A673 (cell line): ENCODE measurements at regions not wholly inside any gene's neighbourhood (a gene's known extent, or its start where the extent isn't known, plus 50 kb on each side); places are given as distances from the start of the nearest gene placed in this dataset.

Experiments
- BruUV-seq: library from RNA; stranded (reverse); fragments of 400-500 nt; replicated peaks from 2 replicates; lab custom pipeline; 2021; lab: Mats Ljungman, UMichigan
- CTCF ChIA-PET: fragments of 300-600 bp; sonication (Branson Sonifier 250); formaldehyde crosslinking; loops from one replicate; lab custom pipeline; 2022; ENCODE audit warnings: antibody characterized with exemption; lab: Charles Lee
- POLR2A ChIA-PET: fragments of 300-600 bp; sonication (Branson Sonifier 250); formaldehyde crosslinking; loops from one replicate; lab custom pipeline; 2022; ENCODE audit warnings: antibody characterized with exemption; ENCODE audit not compliant: low non-redundant PET; lab: Charles Lee
- DNase-seq: peaks from one replicate; pipeline ENCODE4 v3.0.0-alpha.2; 2015; ENCODE audit warnings: low spot score
- H3K27ac ChIP-seq: fragments of 200-600 bp; sonication (generic); 2 replicates; pipeline ENCODE4 v1.5.1; 2016; ENCODE audit warnings: mixed run types, low read depth, mild to moderate bottlenecking, mixed read lengths, antibody characterized with exemption, low read length; ENCODE audit not compliant: poor library complexity, severe bottlenecking
- H3K27me3 ChIP-seq: fragments of 200-600 bp; sonication (generic); replicated peaks from 2 replicates; pipeline ENCODE4 v1.6.1; 2017; ENCODE audit warnings: mixed run types, low read depth, mild to moderate bottlenecking, mixed read lengths, antibody characterized with exemption, low read length; ENCODE audit not compliant: insufficient read depth, poor library complexity
- H3K36me3 ChIP-seq: fragments of 200-600 bp; sonication (generic); 2 replicates; pipeline ENCODE4 v1.6.1; 2016; ENCODE audit warnings: mixed run types, mild to moderate bottlenecking, mixed read lengths, antibody characterized with exemption, low read length; ENCODE audit not compliant: insufficient read depth, poor library complexity, severe bottlenecking
- H3K4me1 ChIP-seq: fragments of 200-600 bp; sonication (generic); 2 replicates; pipeline ENCODE4 v1.6.1; 2017; ENCODE audit warnings: mixed run types, mild to moderate bottlenecking, mixed read lengths, antibody characterized with exemption, low read length; ENCODE audit not compliant: insufficient read depth, poor library complexity, severe bottlenecking
- H3K4me3 ChIP-seq: fragments of 200-600 bp; sonication (generic); 2 replicates; pipeline ENCODE4 v1.5.1; 2016; ENCODE audit warnings: low read depth, mixed run types, mild to moderate bottlenecking, mixed read lengths, low read length; ENCODE audit not compliant: poor library complexity, severe bottlenecking
- H3K9me3 ChIP-seq: fragments of 200-600 bp; sonication (generic); 2 replicates; pipeline ENCODE4 v1.6.1; 2016; ENCODE audit warnings: mixed run types, low read depth, mild to moderate bottlenecking, mixed read lengths, antibody characterized with exemption, low read length; ENCODE audit not compliant: poor library complexity, severe bottlenecking
- CTCF ChIP-seq: fragments of 300-800, 200-600 bp; sonication (generic); conservative IDR thresholded peaks from 2 replicates; pipeline ENCODE4 v1.5.1; 2017; ENCODE audit warnings: low read depth, mild to moderate bottlenecking, antibody characterized with exemption, low read length, moderate library complexity, mixed read lengths
- EZH2 ChIP-seq: fragments of 200-600 bp; sonication (generic); IDR thresholded peaks from 2 replicates; pipeline ENCODE4 v1.6.1; 2017; ENCODE audit warnings: borderline replicate concordance, low read depth, mild to moderate bottlenecking, mixed read lengths, antibody characterized with exemption, low read length; ENCODE audit not compliant: poor library complexity, severe bottlenecking
- intact Hi-C: fragments of 100-400 bp; cut with micrococcal nuclease; formaldehyde crosslinking; loops from one replicate; pipeline ENCODE4 v1.10.0; 2022; ENCODE audit not compliant: unreplicated experiment

GRCh38 chr18:76233876-76234675 lies 261.0 kb downstream of the ZNF516 start:
- Histone ChIP-seq H3K4me1 (no peaks in the 10 kb centered on the region), H3K27me3 (peaks cover 20% of the 10 kb centered on the region), H3K4me3 (no peak overlapping the region), H3K9me3 (no peaks in the 10 kb centered on the region), H3K36me3 (no peaks in the 10 kb centered on the region), H3K27ac (no peak overlapping the region)
- CTCF ChIA-PET = no interaction called here
- BruUV-seq = no TSS peak
- POLR2A ChIA-PET = no interaction called here
- TF ChIP-seq CTCF = no peak
- no peak for TF ChIP-seq EZH2
- no peak for DNase-seq
- intact Hi-C loops = no loop called here

GRCh38 chr18:76233406-76233805 lies 261.6 kb downstream of the ZNF516 start:
- no peak for TF ChIP-seq EZH2
- TF ChIP-seq CTCF = no peak
- no peak overlapping the region for H3K4me3 ChIP-seq
- BruUV-seq = no TSS peak
- no peak overlapping the region for H3K27ac ChIP-seq
- intact Hi-C loops = no loop called here
- peaks cover 23% of the 10 kb centered on the region for H3K27me3 ChIP-seq
- POLR2A ChIA-PET = no interaction called here
- no peaks in the 10 kb centered on the region for H3K36me3 ChIP-seq
- CTCF ChIA-PET = no interaction called here
- H3K4me1 ChIP-seq = no peaks in the 10 kb centered on the region
- no peaks in the 10 kb centered on the region for H3K9me3 ChIP-seq
- no peak for DNase-seq

GRCh38 chr18:76232779-76233178 lies 262.3 kb downstream of the ZNF516 start:
- Histone ChIP-seq H3K27ac (no peak overlapping the region), H3K27me3 (peaks cover 23% of the 10 kb centered on the region), H3K36me3 (no peaks in the 10 kb centered on the region), H3K4me3 (no peak overlapping the region), H3K9me3 (no peaks in the 10 kb centered on the region), H3K4me1 (no peaks in the 10 kb centered on the region)
- intact Hi-C loops = no loop called here
- ChIA-PET CTCF (no interaction called here), POLR2A (no interaction called here)
- TF ChIP-seq EZH2 (no peak), CTCF (no peak)
- BruUV-seq = no TSS peak
- no peak for DNase-seq
